Activated B cell treated with CpG ODN at 0.5 μM for 24 hours (primary cell): ENCODE measurements at regions not wholly inside any gene's neighbourhood (a gene's known extent, or its start where the extent isn't known, plus 50 kb on each side); places are given as distances from the start of the nearest gene placed in this dataset.

ENCODE experiments used
- ATAC-seq: fragments of 200-7000 bp; cut with Tn5 transposase; one replicate; pipeline ENCODE4 v1.10.0; 2021; ENCODE audit warnings: low read depth, mild to moderate bottlenecking, moderate library complexity
- CTCF ChIA-PET: fragments of 350-600 bp; sonication (Branson Sonifier 250); formaldehyde crosslinking; loops from one replicate; lab custom pipeline; 2021; ENCODE audit warnings: antibody characterized with exemption; lab: Charles Lee
- POLR2A ChIA-PET: fragments of 350-600 bp; sonication (Branson Sonifier 250); formaldehyde crosslinking; loops from one replicate; lab custom pipeline; 2021; ENCODE audit warnings: antibody characterized with exemption; lab: Charles Lee
- DNase-seq: peaks from one replicate; pipeline ENCODE4 v3.0.0; 2022
- H3K27ac Mint-ChIP-seq: one replicate; pipeline ENCODE4 v1.8.0; 2020; ENCODE audit warnings: mixed read lengths
- H3K27me3 Mint-ChIP-seq: one replicate; pipeline ENCODE4 v1.8.0; 2021; ENCODE audit warnings: mixed read lengths
- H3K36me3 Mint-ChIP-seq: one replicate; pipeline ENCODE4 v1.8.0; 2021; ENCODE audit warnings: low read depth, mixed read lengths
- H3K4me1 Mint-ChIP-seq: one replicate; pipeline ENCODE4 v1.8.0; 2021; ENCODE audit warnings: mixed read lengths
- H3K4me3 Mint-ChIP-seq: one replicate; pipeline ENCODE4 v1.8.0; 2020; ENCODE audit warnings: mild to moderate bottlenecking, mixed read lengths
- H3K9me3 Mint-ChIP-seq: one replicate; pipeline ENCODE4 v1.8.0; 2020; ENCODE audit warnings: mixed read lengths
- CTCF ChIP-seq: fragments of 200-600 bp; IDR thresholded peaks from one replicate; pipeline ENCODE4 v1.8.0; 2022; ENCODE audit warnings: antibody characterized with exemption, mild to moderate bottlenecking
- intact Hi-C: fragments of 100-400 bp; cut with micrococcal nuclease; formaldehyde crosslinking; loops from one replicate; pipeline ENCODE4 v1.15.1; 2024

- no peaks in the 10 kb centered on the region for H3K9me3 Mint-ChIP-seq
- ChIA-PET POLR2A (no interaction called here), CTCF (no interaction called here)
- no peaks in the 10 kb centered on the region for H3K4me1 Mint-ChIP-seq
- no peak overlapping the region for H3K4me3 Mint-ChIP-seq
- intact Hi-C loops, result no loop called here
- DNase-seq, result no peak
- H3K27ac Mint-ChIP-seq, result no peak overlapping the region
- H3K36me3 Mint-ChIP-seq, result no peaks in the 10 kb centered on the region
- peaks cover 12% of the 10 kb centered on the region for H3K27me3 Mint-ChIP-seq
- no peak for ATAC-seq
- TF ChIP-seq CTCF, result no peak
These were observed 58.7 kb upstream of the TMED7 start for GRCh38 chr5:115684513-115685037.

- no peak for TF ChIP-seq CTCF
- H3K9me3 Mint-ChIP-seq, result no peaks in the 10 kb centered on the region
- intact Hi-C loops, result no loop called here
- POLR2A ChIA-PET, result no interaction called here
- DNase-seq, result no peak
- CTCF ChIA-PET, result no interaction called here
- no peaks in the 10 kb centered on the region for H3K36me3 Mint-ChIP-seq
- no peak overlapping the region for H3K27ac Mint-ChIP-seq
- H3K4me3 Mint-ChIP-seq, result no peak overlapping the region
- H3K4me1 Mint-ChIP-seq, result no peaks in the 10 kb centered on the region
- no peak for ATAC-seq
- H3K27me3 Mint-ChIP-seq, result peaks cover 8% of the 10 kb centered on the region
These were observed 57.2 kb upstream of the TMED7 start for GRCh38 chr5:115683081-115683480.
